IMR-90 (cell line): ENCODE measurements at regions not wholly inside any gene's neighbourhood (a gene's known extent, or its start where the extent isn't known, plus 50 kb on each side); places are given as distances from the start of the nearest gene placed in this dataset.

Experiments
- ATAC-seq: fragments of 200-7000 bp; cut with Tn5 transposase; 2 replicates; pipeline ENCODE4 v1.9.1; 2020; ENCODE audit warnings: low read depth, mild to moderate bottlenecking, moderate library complexity
- BruUV-seq: library from RNA; stranded (reverse); fragments of 400-500 nt; replicated peaks from 2 replicates; lab custom pipeline; 2021; lab: Mats Ljungman, UMichigan
- CTCF ChIA-PET: fragments of 300-600 bp; formaldehyde crosslinking; extraction: SDS; loops from one replicate; lab custom pipeline; 2021; ENCODE audit warnings: antibody characterized with exemption; lab: Yijun Ruan, JAX
- POLR2A ChIA-PET: fragments of 300-600 bp; sonication (Branson Sonifier 250); formaldehyde crosslinking; loops from one replicate; lab custom pipeline; 2022; ENCODE audit warnings: antibody characterized with exemption; ENCODE audit not compliant: unreplicated experiment; lab: Charles Lee
- DNase-seq: peaks from one replicate; pipeline ENCODE4 v3.0.0; 2013
- H2AFZ ChIP-seq: replicated peaks from 2 replicates; pipeline ENCODE3; 2013; ENCODE audit warnings: low read length, mild to moderate bottlenecking; ENCODE audit not compliant: poor library complexity
- H2AK5ac ChIP-seq: 2 replicates; pipeline ENCODE4 v1.6.1; 2013; ENCODE audit warnings: low read depth, low read length, inconsistent platforms
- H2AK9ac ChIP-seq: replicated peaks from 2 replicates; pipeline ENCODE3; 2013; ENCODE audit warnings: mild to moderate bottlenecking, low read depth, low read length, moderate library complexity; ENCODE audit not compliant: poor library complexity
- H2BK120ac ChIP-seq: 2 replicates; pipeline ENCODE4 v1.6.1; 2013; ENCODE audit warnings: low read depth, low read length, inconsistent platforms
- H2BK15ac ChIP-seq: 3 replicates; pipeline ENCODE4 v1.6.1; 2013; ENCODE audit warnings: low read depth, low read length, inconsistent platforms
- H2BK20ac ChIP-seq: 2 replicates; pipeline ENCODE4 v1.6.1; 2013; ENCODE audit warnings: low read depth, mild to moderate bottlenecking, inconsistent platforms, low read length, moderate library complexity
- H2BK5ac ChIP-seq: 2 replicates; pipeline ENCODE4 v1.6.1; 2013; ENCODE audit warnings: mild to moderate bottlenecking, low read depth, low read length, inconsistent platforms; ENCODE audit not compliant: poor library complexity, severe bottlenecking
- H3K14ac ChIP-seq: replicated peaks from 2 replicates; pipeline ENCODE4 v1.6.1; 2013; ENCODE audit warnings: low read depth, low read length, inconsistent platforms
- H3K18ac ChIP-seq: 2 replicates; pipeline ENCODE4 v1.6.1; 2013; ENCODE audit warnings: low read depth, low read length, control low read depth
- H3K23ac ChIP-seq: 2 replicates; pipeline ENCODE4 v1.6.1; 2013; ENCODE audit warnings: low read depth, low read length, inconsistent platforms
- H3K27ac ChIP-seq: 2 replicates; pipeline ENCODE4 v1.5.1; 2013; ENCODE audit warnings: mild to moderate bottlenecking, control low read depth, low read length; ENCODE audit not compliant: insufficient read depth
- H3K27me3 ChIP-seq: 2 replicates; pipeline ENCODE4 v1.6.1; 2013; ENCODE audit warnings: low read length; ENCODE audit not compliant: control insufficient read depth, insufficient read depth
- H3K36me3 ChIP-seq: 2 replicates; pipeline ENCODE4 v1.6.1; 2013; ENCODE audit warnings: low read length, mixed read lengths; ENCODE audit not compliant: control insufficient read depth, insufficient read depth
- H3K4ac ChIP-seq: 2 replicates; pipeline ENCODE4 v1.6.1; 2013; ENCODE audit warnings: low read depth, low read length, inconsistent platforms
- H3K4me1 ChIP-seq: 2 replicates; pipeline ENCODE4 v1.6.1; 2013; ENCODE audit warnings: low read length, mixed read lengths; ENCODE audit not compliant: control insufficient read depth, insufficient read depth
- H3K4me2 ChIP-seq: 2 replicates; pipeline ENCODE4 v1.6.1; 2013; ENCODE audit warnings: low read depth, mild to moderate bottlenecking, control low read depth, low read length, moderate library complexity
- H3K4me3 ChIP-seq: 2 replicates; pipeline ENCODE4 v1.5.1; 2013; ENCODE audit warnings: low read depth, mild to moderate bottlenecking, control low read depth, low read length, moderate library complexity; ENCODE audit not compliant: insufficient read depth
- H3K56ac ChIP-seq: 2 replicates; pipeline ENCODE4 v1.6.1; 2013; ENCODE audit warnings: low read length, inconsistent platforms; ENCODE audit not compliant: insufficient read depth; ENCODE audit errors: extremely low read depth
- H3K79me1 ChIP-seq, 2 experiments: 2 replicates each; pipeline ENCODE4 v1.6.1; 2013; ENCODE audit warnings: low read length in 2 of 2, inconsistent platforms in 1 of 2, low read depth in 1 of 2
- H3K9ac ChIP-seq: 2 replicates; pipeline ENCODE4 v1.6.1; 2013; ENCODE audit warnings: low read depth, low read length, control low read depth
- H3K9me1 ChIP-seq: 2 replicates; pipeline ENCODE4 v1.6.1; 2013; ENCODE audit warnings: low read length, inconsistent platforms; ENCODE audit not compliant: insufficient read depth
- H3K9me3 ChIP-seq: 2 replicates; pipeline ENCODE4 v1.6.1; 2013; ENCODE audit warnings: low read length; ENCODE audit not compliant: control insufficient read depth, insufficient read depth
- H4K20me1 ChIP-seq: 2 replicates; pipeline ENCODE4 v1.6.1; 2013; ENCODE audit warnings: low read length, inconsistent platforms; ENCODE audit not compliant: insufficient read depth
- H4K5ac ChIP-seq: 2 replicates; pipeline ENCODE4 v1.6.1; 2013; ENCODE audit warnings: mild to moderate bottlenecking, low read depth, low read length, control low read depth
- H4K8ac ChIP-seq, 2 experiments: 2 replicates each; pipeline ENCODE4 v1.6.1; 2013; ENCODE audit warnings: low read depth in 2 of 2, low read length in 2 of 2, control low read depth in 1 of 2, inconsistent platforms in 1 of 2
- H4K91ac ChIP-seq: 2 replicates; pipeline ENCODE4 v1.6.1; 2013; ENCODE audit warnings: low read depth, low read length, inconsistent platforms; ENCODE audit not compliant: insufficient read depth
- CEBPB ChIP-seq: IDR thresholded peaks from 2 replicates; pipeline ENCODE4 v1.6.1; 2012; ENCODE audit warnings: low read depth, low read length, improper control_type of control experiment
- MAFK ChIP-seq: IDR thresholded peaks from 2 replicates; pipeline ENCODE4 v1.6.1; 2012; ENCODE audit warnings: low read depth, low read length, improper control_type of control experiment
- MAZ ChIP-seq: IDR thresholded peaks from 2 replicates; pipeline ENCODE4 v1.6.1; 2012; ENCODE audit warnings: low read depth, mild to moderate bottlenecking, low read length, improper control_type of control experiment, moderate library complexity, borderline replicate concordance
- RCOR1 ChIP-seq: IDR thresholded peaks from 2 replicates; pipeline ENCODE4 v1.6.1; 2012; ENCODE audit warnings: mild to moderate bottlenecking, low read length, improper control_type of control experiment; ENCODE audit not compliant: insufficient replicate concordance
- WGBS, 2 experiments: methylation state at CpG; one replicate each; pipeline versions ENCODE4 v1.1.5 to v1.1.7; 2013; ENCODE audit warnings: missing lambda C conversion rate in 2 of 2; ENCODE audit not compliant: insufficient read length in 1 of 2; ENCODE audit errors: extremely low coverage in 2 of 2; 5-methylcytosine and 5-hydroxymethylcytosine counted together
- dilution Hi-C: fragments of 300-500 bp; cut with HindIII; formaldehyde crosslinking; loops from one replicate; pipeline ENCODE4 v1.14.3; 2018; ENCODE audit warnings: low sequenced_read_pairs; ENCODE audit not compliant: unreplicated experiment
- in situ Hi-C: fragments of 300-500 bp; cut with MboI; formaldehyde crosslinking; loops from 3 replicates; pipeline ENCODE4 v1.14.3; 2019; ENCODE audit warnings: low sequenced_read_pairs, inconsistent platforms, mixed read lengths
- intact Hi-C: fragments of 100-400 bp; cut with micrococcal nuclease; formaldehyde crosslinking; loops from 2 replicates; pipeline ENCODE4 v1.10.0; 2022

GRCh38 chr15:100738614-100739013 lies 136.2 kb downstream of the ASB7 start (continued):
- no peak for TF ChIP-seq MAZ
- TF ChIP-seq RCOR1 = no peak

DNA sequence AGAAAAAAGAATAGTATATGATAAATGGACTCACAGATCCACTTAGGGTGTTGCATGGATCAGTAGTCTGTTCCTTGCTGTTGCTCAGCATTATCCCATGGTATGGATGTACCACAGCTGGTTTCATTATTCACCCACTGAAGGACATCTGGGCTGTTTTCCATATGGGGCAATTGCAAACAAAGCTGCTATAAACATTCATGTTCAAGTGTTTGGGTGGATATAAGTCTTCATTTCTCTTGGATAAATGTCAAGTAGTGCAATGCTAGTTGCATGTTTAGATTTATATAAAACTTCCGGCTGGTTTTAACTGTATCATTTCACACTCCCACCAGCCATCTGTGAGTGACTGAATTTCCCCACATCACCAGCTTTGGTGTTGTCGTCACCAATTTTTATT lies 137.7 kb downstream of the ASB7 start:
- Histone ChIP-seq H3K9me3 (no peaks in the 10 kb centered on the region), H3K56ac (no peak overlapping the region), H3K14ac (no peak overlapping the region), H2BK5ac (no peak overlapping the region), H2BK15ac (0 out of 3 replicates have a peak overlapping the region, but pooled peaks have one; percentile 17), H3K36me3 (no peaks in the 10 kb centered on the region), H2AK9ac (no peak overlapping the region), H3K18ac (no peak overlapping the region), H3K23ac (no peak overlapping the region), H3K27ac (no peak overlapping the region), H3K9ac (no peak overlapping the region), H3K79me1 (no peaks in the 10 kb centered on the region), H3K27me3 (no peaks in the 10 kb centered on the region), H2BK20ac (peak overlapping the region; percentile 57; the same call in 1 of the 2 replicates), H4K91ac (no peak overlapping the region), H2AFZ (no peak overlapping the region), H3K4me3 (no peak overlapping the region), H4K8ac (no peak overlapping the region), H4K5ac (no peak overlapping the region), H3K9me1 (0 out of 2 replicates have a peak, but pooled peaks cover 3% of the 10 kb centered on the region), H2AK5ac (no peak overlapping the region), H3K4ac (no peak overlapping the region), H4K20me1 (no peaks in the 10 kb centered on the region), H3K4me1 (peaks cover 2% of the 10 kb centered on the region; the same call in 1 of the 2 replicates), H2BK120ac (no peak overlapping the region), H3K4me2 (no peak overlapping the region)
- BruUV-seq = no TSS peak
- CTCF ChIA-PET = no interaction called here
- WGBS, 2 experiments = no CpG with 5 or more reads among the region's 2 CpGs
- ATAC-seq = peak; percentile 87
- intact Hi-C loops = no loop called here
- DNase-seq = peak; percentile 90
- no peak for TF ChIP-seq MAFK
- TF ChIP-seq CEBPB = peak; percentile 39
- dilution Hi-C loops = no loop called here
- POLR2A ChIA-PET = interaction anchor here (0.5 kb wide), 1 partner anchor 602 kb away, joined by 3 read pairs; no protein-coding TSS in a partner anchor
- in situ Hi-C loops = no loop called here
